ENCODE measurements at regions not wholly inside any gene's neighbourhood (a gene's known extent, or its start where the extent isn't known, plus 50 kb on each side); places are given as distances from the start of the nearest gene placed in this dataset.

- DNase-seq, result no peak
Observed at GRCh38 chr22:26994801-26995200, 337.4 kb downstream of the MIAT start.

GRCh38 chr22:26995235-26995634 lies 337.8 kb downstream of the MIAT start:
- DNase-seq, result no peak

DNA sequence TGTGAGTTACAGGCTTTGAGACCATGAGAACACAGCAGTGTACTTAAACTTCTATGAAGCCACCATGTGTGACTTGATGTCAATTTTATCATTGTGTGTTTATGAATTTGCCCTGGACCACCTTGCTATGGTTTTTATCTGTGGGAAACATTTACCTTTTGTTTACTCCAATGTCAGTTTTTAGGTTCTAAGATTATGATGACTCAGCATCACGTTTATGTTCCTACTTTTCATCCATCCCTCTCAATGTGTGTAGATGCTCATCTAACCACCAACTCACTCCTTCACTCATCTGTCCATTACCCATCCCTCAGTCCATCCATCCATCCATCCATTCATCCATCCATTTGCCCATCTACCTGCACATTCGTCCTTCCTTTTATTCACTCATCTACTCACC lies 338.8 kb downstream of the MIAT start:
- DNase-seq, result no peak

DNA sequence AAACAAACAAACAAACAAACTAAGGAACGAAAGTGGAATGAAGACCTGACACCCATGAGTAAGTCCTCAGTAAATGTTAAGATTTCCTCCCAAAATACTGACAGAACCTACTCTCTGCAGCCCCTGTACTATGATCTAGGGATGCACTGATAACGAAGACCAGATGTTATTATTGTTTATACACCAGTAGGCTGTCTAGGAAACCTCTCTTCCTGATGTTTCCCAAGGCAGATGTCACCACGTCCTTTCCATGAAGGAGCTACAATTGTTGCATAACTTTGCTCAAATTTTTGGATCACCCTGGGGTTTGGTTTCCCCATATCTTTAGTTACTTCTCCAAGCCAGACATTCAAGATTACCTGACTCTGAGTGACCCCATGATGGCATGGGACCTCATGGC lies 340.7 kb downstream of the MIAT start:
- no peak for DNase-seq

DNA sequence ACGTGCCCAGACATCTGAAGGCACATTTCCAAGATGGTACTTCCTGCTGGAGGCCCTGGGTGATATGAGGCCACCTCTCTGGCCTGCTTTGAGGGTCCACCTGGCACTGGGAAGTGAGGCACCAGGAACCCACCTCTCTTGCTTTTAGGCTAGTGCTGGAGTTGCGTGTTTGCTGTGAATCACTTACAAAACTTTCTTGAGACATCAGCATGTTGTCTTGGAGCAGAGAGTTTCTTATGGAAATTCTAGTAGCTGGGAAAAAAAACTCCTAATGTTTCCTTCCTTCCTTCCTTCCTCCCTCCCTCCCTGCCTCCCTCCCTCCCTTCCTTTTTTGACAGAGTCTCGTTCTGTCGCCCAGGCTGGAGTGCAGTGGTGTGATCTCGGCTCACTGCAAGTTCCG lies 341.3 kb downstream of the MIAT start:
- DNase-seq, result no peak

GRCh38 chr22:27003297-27003696 lies 345.9 kb downstream of the MIAT start:
- DNase-seq, result no peak

DNA sequence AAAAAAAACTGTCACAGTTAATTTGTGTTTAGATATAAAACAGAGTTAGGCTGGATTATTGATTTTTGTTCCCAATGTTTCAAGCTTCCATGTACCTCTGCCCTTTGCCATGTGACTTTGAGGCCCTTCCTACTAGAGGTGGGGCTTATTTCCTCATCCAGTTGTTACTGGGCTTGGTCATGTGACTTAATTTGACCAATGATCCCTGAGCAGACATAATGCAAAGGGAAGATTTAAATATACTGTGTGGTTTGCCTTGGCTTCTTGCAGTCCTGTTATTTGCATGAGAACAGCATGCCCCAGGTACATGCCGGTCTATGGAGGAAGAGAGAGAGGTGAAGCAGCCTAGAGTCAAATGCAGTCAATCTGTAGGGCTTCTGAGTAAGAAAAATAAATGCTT lies 347.0 kb downstream of the MIAT start:
- no peak for DNase-seq

GRCh38 chr22:27008454-27008853 lies 351.1 kb downstream of the MIAT start:
- DNase-seq, result no peak

DNA sequence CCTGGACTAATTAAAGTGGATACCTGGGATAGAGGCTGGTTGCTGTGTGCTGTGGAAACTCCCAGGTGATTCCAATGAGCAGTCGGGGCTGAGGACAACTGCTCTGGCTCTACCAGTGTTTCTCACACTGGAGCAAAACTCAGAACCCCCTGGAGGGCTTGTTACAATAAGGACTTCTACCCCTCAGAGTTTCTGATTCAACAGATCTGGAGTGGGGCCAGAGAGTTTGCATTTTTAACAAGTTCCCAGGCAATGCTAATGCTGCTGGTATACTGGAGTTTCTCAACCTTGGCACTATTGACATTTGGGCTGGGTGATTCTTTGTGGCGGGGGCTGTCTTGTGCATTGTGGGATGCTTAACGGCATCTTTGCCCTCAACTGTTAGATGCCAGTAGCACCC lies 353.7 kb downstream of the MIAT start:
- DNase-seq, result no peak

DNA sequence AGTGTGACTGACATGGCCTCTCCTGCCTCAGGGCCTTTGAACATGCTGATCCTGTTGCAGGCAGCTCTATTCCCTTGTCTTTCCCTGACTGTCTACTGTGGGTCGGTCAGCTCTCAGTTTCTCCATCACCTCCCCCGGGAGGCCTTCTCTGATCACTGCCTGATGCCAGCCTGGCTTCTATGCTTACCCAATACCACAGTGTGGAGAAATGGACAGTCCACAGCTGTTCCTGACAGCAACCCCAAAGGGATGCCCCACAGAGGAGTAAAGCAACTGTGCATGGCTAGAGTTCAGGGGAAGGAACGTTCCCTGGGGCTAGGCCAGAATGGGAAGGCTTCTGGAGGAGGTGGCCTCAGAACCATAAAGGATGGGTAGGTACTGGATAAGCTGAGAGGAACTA lies 354.3 kb downstream of the MIAT start:
- no peak for DNase-seq

DNA sequence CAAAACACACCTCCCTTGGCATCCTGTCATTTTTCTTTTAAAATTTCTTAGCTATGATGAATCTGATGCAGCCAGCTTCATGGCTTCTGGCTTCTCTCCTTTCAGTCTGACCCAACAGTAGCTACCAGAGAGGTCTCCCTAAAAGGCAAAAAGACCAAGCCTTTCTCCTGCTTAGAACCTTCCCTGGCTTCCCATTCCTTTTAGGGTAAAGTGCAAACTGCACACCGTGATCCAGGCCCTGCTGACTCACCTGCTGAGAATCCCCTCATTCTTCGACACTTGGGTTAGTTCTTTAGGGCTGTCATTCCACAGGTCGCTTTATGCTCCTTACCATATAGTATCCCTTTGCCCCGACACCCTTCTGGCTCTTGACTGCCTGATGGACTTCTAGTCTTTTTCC lies 362.4 kb downstream of the MIAT start:
- no peak for DNase-seq

DNA sequence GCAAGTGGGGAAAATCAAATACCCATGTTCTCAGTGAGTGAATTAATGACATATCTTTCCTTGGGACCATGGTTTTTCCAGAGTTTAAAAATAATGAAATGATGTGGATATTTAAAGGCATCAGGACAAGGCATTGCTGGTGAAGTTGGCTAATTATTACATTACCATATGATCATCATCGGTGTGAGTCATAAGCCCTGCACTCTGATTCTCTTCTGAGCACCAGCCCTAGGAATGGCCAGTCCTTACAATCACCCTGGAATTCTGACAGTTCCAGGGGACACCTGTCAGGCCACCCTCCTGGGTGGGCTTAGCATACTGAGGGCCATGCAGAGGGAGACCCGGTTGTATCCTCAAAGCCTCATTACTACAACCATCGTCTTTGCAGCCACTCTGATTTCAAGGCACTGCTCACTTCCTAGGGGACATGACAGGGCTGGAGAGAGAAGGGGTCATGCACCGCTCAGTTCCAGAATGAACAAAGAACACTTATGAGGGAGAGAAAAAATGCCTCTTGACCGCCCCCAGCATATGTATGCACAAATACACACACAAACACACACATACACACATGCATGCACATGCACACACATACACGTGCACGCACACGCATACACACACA lies 365.0 kb downstream of the MIAT start:
- no peak for DNase-seq

DNA sequence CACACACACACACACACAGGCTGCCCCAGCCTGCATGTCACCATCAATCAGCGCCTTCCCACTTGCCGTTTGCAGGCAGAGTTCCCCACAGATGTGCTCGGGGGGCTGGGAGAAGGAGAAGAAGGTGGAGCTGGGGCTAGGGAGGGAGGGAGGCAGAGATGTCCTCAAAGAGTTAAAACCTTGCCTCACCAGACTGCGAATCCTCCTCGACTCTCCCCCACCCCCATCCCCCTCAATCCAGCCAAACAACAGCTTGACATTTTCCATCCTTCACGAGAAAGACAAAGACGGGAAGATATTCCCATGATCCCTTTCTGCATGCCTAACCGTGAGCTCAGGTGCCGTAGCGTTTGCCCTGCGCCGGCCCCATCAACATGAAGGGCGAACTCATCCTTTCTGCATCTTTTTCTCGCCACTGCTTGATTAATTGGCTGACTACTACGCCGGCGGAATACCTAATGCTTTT lies 365.5 kb downstream of the MIAT start:
- peak in 23 of 56 donors; percentile 2 to 59 (median 21) for DNase-seq

DNA sequence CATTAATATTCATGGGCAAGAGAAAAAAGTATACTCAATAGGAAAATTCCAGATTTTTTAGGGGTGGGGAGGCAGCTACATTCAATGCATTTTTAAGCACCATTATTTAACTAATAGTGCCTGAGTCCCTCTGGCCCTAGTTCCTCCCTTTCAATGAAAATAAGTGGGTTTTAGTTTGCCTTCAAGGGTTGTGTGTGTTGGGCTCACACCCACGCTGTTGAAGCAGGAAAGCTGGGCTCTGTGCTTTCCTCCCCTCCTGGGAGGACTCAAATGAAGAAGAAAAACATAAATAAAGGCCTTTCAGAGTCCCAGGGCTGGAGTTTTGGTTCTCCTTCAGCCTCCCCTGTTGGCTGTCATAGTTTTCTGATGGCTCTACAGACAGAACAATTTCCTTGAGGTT lies 366.2 kb downstream of the MIAT start:
- DNase-seq, result no peak

- DNase-seq, result no peak
Observed at GRCh38 chr22:27024982-27025381, 367.6 kb downstream of the MIAT start.

GRCh38 chr22:27028093-27028492 lies 370.7 kb downstream of the MIAT start:
- DNase-seq, result no peak

GRCh38 chr22:27029584-27030130 lies 372.3 kb downstream of the MIAT start:
- DNase-seq, result no peak

DNA sequence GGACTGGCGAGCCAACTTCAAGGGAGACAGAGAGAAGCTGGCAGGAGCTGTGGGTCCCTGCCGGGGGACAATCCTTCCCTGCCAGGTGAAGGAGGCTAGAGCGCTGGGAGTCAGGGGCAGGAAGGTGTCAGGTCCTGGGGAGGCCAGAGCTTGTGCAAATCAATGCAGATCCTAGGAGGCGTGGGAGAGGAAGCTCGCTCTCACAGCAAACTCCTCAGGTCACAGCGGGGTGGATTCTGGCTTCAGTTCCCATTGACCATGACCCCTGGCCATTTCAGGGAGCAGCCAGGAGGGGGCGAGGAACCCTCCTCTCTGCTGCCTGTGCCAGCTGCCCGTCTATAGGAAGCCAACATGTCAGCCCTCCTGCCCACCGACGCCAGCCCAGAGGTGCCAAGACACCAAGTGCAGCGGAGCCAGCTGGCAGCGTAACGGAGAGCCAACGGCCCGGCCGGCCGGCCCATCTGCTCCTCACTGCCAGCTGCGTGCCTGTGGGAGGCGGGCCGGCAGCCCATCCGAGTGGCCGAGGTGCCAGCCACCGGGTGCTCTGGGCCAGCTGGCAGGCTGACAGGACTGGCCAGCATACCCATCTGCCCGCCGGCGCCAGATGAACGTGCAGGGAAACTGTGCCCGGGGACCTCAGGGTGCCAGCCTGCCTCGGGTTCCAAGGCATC lies 374.8 kb downstream of the MIAT start:
- DNase-seq, result peak in 53 of 56 donors; percentile 6 to 79 (median 52)

DNA sequence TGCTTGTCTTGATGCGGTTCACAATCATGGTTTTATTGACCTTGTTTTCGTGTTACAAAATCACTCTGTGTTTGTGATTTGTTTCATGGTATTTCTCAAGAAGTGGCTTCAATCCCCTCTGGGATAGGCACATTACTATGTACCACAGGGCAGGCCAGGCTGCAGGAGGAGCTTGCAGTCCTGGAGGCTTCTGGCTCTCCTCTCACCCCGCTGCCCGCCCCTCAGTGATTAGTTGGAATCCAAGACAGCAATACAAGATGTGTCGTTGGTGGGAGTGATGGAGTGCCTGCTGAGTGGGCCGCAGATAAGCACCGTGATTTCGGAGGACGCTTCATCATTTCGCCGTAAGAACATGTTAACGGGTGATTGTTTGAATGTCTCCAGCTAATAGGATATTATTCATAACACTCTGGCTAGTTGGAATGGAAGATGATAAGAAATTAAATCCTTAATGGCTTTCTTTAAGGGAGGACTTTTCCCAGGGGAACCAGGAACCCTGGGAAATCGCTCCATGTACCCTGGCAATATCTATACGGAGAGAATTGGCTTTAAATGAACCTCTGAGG lies 384.4 kb downstream of the MIAT start:
- no peak for DNase-seq

DNA sequence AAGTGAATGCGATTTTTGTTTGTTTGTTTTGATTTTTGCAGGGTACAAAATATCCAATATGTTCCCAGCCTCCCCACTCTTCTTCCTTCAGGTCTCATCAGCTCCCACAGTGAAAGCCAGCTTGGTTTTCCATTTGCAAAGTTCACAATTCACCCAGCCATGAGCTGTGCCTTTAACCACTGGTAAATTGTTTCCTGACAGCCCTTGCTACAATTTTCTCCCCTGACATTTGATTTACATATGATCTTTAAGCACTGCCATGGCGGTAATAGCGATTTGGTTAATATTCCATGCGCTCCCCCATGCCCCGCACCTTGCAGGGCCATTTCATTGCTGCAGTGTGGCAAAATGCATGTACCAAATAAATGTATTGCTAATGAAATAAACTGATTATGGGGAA lies 385.9 kb downstream of the MIAT start:
- DNase-seq, result no peak

DNA sequence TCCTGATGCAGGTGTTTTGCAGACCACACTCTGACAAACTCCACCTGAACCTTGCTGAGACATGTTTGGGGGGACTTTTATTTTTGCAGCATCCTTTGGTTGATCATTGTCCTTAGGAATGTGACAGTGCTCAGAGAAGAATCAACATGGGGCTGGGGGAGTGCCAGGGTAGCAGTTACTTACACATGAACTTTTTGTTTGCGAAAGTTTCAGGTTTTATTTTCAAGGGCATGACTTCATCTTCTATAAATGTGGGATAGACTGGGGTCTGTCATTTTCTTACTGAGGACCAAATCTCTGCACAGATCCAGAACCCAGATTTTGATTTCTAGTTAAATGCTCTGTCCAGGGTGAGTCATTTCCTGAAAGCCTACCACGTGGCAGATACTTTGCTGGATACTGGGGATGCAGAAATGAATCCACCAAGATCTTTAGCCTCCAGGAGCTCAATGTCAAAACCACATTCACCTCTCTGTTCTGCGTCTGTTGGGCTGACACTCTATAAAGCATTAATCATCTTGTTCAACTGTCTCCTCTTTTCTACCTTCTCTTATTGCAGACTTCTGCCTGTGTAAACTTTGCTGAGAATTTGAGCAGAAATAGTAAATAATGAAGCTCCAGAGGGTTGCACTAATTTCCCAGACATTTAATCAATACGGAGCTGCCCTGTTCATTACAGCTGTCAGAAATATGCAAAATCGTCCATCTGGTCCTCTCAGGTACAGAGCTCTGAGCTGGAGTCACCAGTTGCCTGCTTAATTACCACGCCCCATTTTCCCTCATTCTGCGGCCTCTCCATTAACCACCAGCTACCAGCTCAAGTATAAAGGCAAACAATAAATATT lies 387.9 kb downstream of the MIAT start:
- no peak for DNase-seq

GRCh38 chr22:27046086-27046485 lies 388.7 kb downstream of the MIAT start:
- no peak for DNase-seq

All from nucleus accumbens (tissue), 56 donors.